ENCODE measurements at regions not wholly inside any gene's neighbourhood (a gene's known extent, or its start where the extent isn't known, plus 50 kb on each side); places are given as distances from the start of the nearest gene placed in this dataset.

DNA sequence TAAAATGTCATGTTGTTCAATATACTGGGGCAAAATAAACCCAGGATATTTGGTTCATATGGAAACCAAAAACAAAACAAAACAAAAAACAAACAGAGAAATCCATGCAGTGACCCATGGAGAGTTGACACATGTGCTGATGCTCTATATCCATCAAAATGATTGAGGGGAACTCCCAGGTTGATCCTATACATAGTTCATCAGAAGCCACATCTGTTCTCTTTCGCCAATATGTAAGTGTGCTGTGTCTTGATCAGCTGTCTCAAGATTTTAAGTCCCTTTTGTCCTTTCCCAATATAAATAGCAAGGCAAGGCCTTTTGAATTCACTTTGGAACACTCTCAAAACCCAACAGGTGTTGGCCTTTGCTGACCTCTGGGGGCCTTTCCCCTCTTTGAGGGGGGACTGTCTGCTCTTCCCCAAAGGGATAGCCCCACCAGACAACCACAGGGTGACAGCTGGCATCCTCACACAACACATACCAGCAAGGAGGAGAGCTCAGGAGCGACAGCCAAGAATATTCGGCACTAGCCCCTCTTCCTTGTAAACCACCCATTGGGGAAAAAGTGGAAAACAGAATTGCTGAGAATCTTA lies 209.4 kb upstream of the CD96 start:
- Histone ChIP-seq H3K27ac (ENCODE audit: low read depth in 1 of 2, low read length in 2 of 2) (no peak overlapping the region), H3K4me3 (ENCODE audit: low read depth in 1 of 3, low read length in 3 of 3) (no peak overlapping the region), H3K36me3 (ENCODE audit: control insufficient read depth in 4 of 4, insufficient read depth in 3 of 4, low read depth in 1 of 4, low read length in 3 of 4) (no peaks in the 10 kb centered on the region), H3K9me3 (ENCODE audit: control insufficient read depth in 4 of 4, low read length in 3 of 4) (no peaks in the 10 kb centered on the region), H3K4me1 (ENCODE audit: control insufficient read depth in 4 of 4, insufficient read depth in 4 of 4, low read length in 3 of 4) (no peaks in the 10 kb centered on the region), H3K27me3 (ENCODE audit: control insufficient read depth in 4 of 4, insufficient read depth in 4 of 4, low read length in 3 of 4) (no peaks in the 10 kb centered on the region), H3K9ac (ENCODE audit: low read depth in 1 of 2, low read length in 2 of 2) (no peak overlapping the region)
- WGBS = 95% methylated on average over 3 of the region's 3 CpGs
- no peak for DNase-seq (ENCODE audit: low spot score)
- TF ChIP-seq FOXA2 (IDR thresholded peaks at IDR 0.05) (no peak), CTCF (IDR thresholded peaks at IDR 0.05; ENCODE audit: low read depth, low read length, missing input control) (no peak), RXRA (IDR thresholded peaks at IDR 0.05) (no peak), GABPA (IDR thresholded peaks at IDR 0.05 in 1 of 2, conservative IDR thresholded peaks at IDR 0.05 in 1 of 2) (no peak), NR2F2 (IDR thresholded peaks at IDR 0.05) (no peak), HNF4G (IDR thresholded peaks at IDR 0.05) (no peak), RAD21 (IDR thresholded peaks at IDR 0.05) (no peak), YY1 (IDR thresholded peaks at IDR 0.05) (no peak)
- TF ChIP-seq, protein P1, sequence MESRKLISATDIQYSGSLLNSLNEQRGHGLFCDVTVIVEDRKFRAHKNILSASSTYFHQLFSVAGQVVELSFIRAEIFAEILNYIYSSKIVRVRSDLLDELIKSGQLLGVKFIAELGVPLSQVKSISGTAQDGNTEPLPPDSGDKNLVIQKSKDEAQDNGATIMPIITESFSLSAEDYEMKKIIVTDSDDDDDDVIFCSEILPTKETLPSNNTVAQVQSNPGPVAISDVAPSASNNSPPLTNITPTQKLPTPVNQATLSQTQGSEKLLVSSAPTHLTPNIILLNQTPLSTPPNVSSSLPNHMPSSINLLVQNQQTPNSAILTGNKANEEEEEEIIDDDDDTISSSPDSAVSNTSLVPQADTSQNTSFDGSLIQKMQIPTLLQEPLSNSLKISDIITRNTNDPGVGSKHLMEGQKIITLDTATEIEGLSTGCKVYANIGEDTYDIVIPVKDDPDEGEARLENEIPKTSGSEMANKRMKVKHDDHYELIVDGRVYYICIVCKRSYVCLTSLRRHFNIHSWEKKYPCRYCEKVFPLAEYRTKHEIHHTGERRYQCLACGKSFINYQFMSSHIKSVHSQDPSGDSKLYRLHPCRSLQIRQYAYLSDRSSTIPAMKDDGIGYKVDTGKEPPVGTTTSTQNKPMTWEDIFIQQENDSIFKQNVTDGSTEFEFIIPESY (IDR thresholded peaks at IDR 0.05) = no peak
- TF ChIP-seq, protein P2, sequence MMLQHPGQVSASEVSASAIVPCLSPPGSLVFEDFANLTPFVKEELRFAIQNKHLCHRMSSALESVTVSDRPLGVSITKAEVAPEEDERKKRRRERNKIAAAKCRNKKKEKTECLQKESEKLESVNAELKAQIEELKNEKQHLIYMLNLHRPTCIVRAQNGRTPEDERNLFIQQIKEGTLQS (IDR thresholded peaks at IDR 0.05) = no peak

GRCh38 chr3:111333642-111334041 lies 208.4 kb upstream of the CD96 start:
- Histone ChIP-seq H3K9me3 (ENCODE audit: control insufficient read depth in 4 of 4, low read length in 3 of 4) (no peaks in the 10 kb centered on the region), H3K36me3 (ENCODE audit: control insufficient read depth in 4 of 4, insufficient read depth in 3 of 4, low read depth in 1 of 4, low read length in 3 of 4) (no peaks in the 10 kb centered on the region), H3K9ac (ENCODE audit: low read depth in 1 of 2, low read length in 2 of 2) (no peak overlapping the region), H3K4me3 (ENCODE audit: low read depth in 1 of 3, low read length in 3 of 3) (no peak overlapping the region), H3K27me3 (ENCODE audit: control insufficient read depth in 4 of 4, insufficient read depth in 4 of 4, low read length in 3 of 4) (no peaks in the 10 kb centered on the region), H3K4me1 (ENCODE audit: control insufficient read depth in 4 of 4, insufficient read depth in 4 of 4, low read length in 3 of 4) (peaks cover 0 to 2% (median 0%) of the 10 kb centered on the region in 4 donors), H3K27ac (ENCODE audit: low read depth in 1 of 2, low read length in 2 of 2) (no peak overlapping the region)
- 93% methylated on average over 3 of the region's 3 CpGs for WGBS
- DNase-seq (ENCODE audit: low spot score) = no peak
- TF ChIP-seq TAF1 (conservative IDR thresholded peaks at IDR 0.05) = no peak
- TF ChIP-seq, protein P2 (IDR thresholded peaks at IDR 0.05) = no peak

- H3K36me3 ChIP-seq (ENCODE audit: control insufficient read depth in 4 of 4, insufficient read depth in 3 of 4, low read depth in 1 of 4, low read length in 3 of 4) = no peaks in the 10 kb centered on the region
- H3K9me3 ChIP-seq (ENCODE audit: control insufficient read depth in 4 of 4, low read length in 3 of 4) = no peaks in the 10 kb centered on the region
- no peaks in the 10 kb centered on the region for H3K27me3 ChIP-seq (ENCODE audit: control insufficient read depth in 4 of 4, insufficient read depth in 4 of 4, low read length in 3 of 4)
- no peak overlapping the region for H3K4me3 ChIP-seq (ENCODE audit: low read depth in 1 of 3, low read length in 3 of 3)
- H3K27ac ChIP-seq (ENCODE audit: low read depth in 1 of 2, low read length in 2 of 2) = no peak overlapping the region
- WGBS = 93% methylated on average over 2 of the region's 2 CpGs
- H3K9ac ChIP-seq (ENCODE audit: low read depth in 1 of 2, low read length in 2 of 2) = no peak overlapping the region
- DNase-seq (ENCODE audit: low spot score) = no peak
- H3K4me1 ChIP-seq (ENCODE audit: control insufficient read depth in 4 of 4, insufficient read depth in 4 of 4, low read length in 3 of 4) = peaks cover 0 to 2% (median 0%) of the 10 kb centered on the region in 4 donors
- TF ChIP-seq FOXA1 (IDR thresholded peaks at IDR 0.05) (no peak), RAD21 (IDR thresholded peaks at IDR 0.05) (no peak), SP1 (IDR thresholded peaks at IDR 0.05) (no peak), HNF4A (conservative IDR thresholded peaks at IDR 0.05) (no peak), EGR1 (IDR thresholded peaks at IDR 0.05; ENCODE audit: low read depth in 2 of 2) (no peak), HNF4G (IDR thresholded peaks at IDR 0.05) (no peak), FOXA2 (IDR thresholded peaks at IDR 0.05) (no peak), GABPA (IDR thresholded peaks at IDR 0.05 in 1 of 2, conservative IDR thresholded peaks at IDR 0.05 in 1 of 2) (no peak), NR2F2 (IDR thresholded peaks at IDR 0.05) (no peak)
- TF ChIP-seq, protein P3, sequence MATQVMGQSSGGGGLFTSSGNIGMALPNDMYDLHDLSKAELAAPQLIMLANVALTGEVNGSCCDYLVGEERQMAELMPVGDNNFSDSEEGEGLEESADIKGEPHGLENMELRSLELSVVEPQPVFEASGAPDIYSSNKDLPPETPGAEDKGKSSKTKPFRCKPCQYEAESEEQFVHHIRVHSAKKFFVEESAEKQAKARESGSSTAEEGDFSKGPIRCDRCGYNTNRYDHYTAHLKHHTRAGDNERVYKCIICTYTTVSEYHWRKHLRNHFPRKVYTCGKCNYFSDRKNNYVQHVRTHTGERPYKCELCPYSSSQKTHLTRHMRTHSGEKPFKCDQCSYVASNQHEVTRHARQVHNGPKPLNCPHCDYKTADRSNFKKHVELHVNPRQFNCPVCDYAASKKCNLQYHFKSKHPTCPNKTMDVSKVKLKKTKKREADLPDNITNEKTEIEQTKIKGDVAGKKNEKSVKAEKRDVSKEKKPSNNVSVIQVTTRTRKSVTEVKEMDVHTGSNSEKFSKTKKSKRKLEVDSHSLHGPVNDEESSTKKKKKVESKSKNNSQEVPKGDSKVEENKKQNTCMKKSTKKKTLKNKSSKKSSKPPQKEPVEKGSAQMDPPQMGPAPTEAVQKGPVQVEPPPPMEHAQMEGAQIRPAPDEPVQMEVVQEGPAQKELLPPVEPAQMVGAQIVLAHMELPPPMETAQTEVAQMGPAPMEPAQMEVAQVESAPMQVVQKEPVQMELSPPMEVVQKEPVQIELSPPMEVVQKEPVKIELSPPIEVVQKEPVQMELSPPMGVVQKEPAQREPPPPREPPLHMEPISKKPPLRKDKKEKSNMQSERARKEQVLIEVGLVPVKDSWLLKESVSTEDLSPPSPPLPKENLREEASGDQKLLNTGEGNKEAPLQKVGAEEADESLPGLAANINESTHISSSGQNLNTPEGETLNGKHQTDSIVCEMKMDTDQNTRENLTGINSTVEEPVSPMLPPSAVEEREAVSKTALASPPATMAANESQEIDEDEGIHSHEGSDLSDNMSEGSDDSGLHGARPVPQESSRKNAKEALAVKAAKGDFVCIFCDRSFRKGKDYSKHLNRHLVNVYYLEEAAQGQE (IDR thresholded peaks at IDR 0.05) = no peak
- TF ChIP-seq, protein P2 (IDR thresholded peaks at IDR 0.05) = no peak
These were observed 206.3 kb upstream of the CD96 start for GRCh38 chr3:111335512-111336303.
